Bronchial epithelial cell (primary cell): ENCODE measurements at regions not wholly inside any gene's neighbourhood (a gene's known extent, or its start where the extent isn't known, plus 50 kb on each side); places are given as distances from the start of the nearest gene placed in this dataset.

Experiments
- DNase-seq: peaks from one replicate; pipeline ENCODE4 v3.0.0-alpha.2; 2010; ENCODE audit warnings: low read depth
- FAIRE-seq: peaks from 2 replicates; lab custom pipeline; 2011; peaks lifted over from hg19 to GRCh38; lab: Jason Lieb, UNC
- H3K27me3 ChIP-seq: 2 replicates; pipeline ENCODE4 v1.5.1; 2011; ENCODE audit warnings: low read length; ENCODE audit not compliant: control insufficient read depth, insufficient read depth
- H3K36me3 ChIP-seq: 2 replicates; pipeline ENCODE4 v1.5.1; 2011; ENCODE audit warnings: low read length; ENCODE audit not compliant: control insufficient read depth, insufficient read depth
- H3K4me3 ChIP-seq: 2 replicates; pipeline ENCODE4 v1.5.1; 2011; ENCODE audit warnings: mild to moderate bottlenecking, low read depth, low read length, control low read depth
- TF ChIP-seq, protein P1 (sequence below): IDR thresholded peaks from 2 replicates; pipeline ENCODE4 v1.5.1; 2011; ENCODE audit warnings: mild to moderate bottlenecking, moderate library complexity, low read length, control low read depth, inconsistent platforms; ENCODE audit not compliant: insufficient read depth, severe bottlenecking

- FAIRE-seq (no peak), DNase-seq (no peak)
- TF ChIP-seq, protein P1, sequence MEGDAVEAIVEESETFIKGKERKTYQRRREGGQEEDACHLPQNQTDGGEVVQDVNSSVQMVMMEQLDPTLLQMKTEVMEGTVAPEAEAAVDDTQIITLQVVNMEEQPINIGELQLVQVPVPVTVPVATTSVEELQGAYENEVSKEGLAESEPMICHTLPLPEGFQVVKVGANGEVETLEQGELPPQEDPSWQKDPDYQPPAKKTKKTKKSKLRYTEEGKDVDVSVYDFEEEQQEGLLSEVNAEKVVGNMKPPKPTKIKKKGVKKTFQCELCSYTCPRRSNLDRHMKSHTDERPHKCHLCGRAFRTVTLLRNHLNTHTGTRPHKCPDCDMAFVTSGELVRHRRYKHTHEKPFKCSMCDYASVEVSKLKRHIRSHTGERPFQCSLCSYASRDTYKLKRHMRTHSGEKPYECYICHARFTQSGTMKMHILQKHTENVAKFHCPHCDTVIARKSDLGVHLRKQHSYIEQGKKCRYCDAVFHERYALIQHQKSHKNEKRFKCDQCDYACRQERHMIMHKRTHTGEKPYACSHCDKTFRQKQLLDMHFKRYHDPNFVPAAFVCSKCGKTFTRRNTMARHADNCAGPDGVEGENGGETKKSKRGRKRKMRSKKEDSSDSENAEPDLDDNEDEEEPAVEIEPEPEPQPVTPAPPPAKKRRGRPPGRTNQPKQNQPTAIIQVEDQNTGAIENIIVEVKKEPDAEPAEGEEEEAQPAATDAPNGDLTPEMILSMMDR, result no peak
- H3K36me3 ChIP-seq, result no peaks in the 10 kb centered on the region
- H3K27me3 ChIP-seq, result no peaks in the 10 kb centered on the region
- H3K4me3 ChIP-seq, result no peak overlapping the region
Observed at GRCh38 chr6:113357041-113357440, 500.1 kb upstream of the MARCKS start.

GRCh38 chr6:113358063-113358583 is 499.0 kb upstream of the MARCKS start:
- no peak overlapping the region for H3K4me3 ChIP-seq
- no peak for FAIRE-seq
- TF ChIP-seq, protein P1, result no peak
- no peaks in the 10 kb centered on the region for H3K27me3 ChIP-seq
- DNase-seq, result no peak
- no peaks in the 10 kb centered on the region for H3K36me3 ChIP-seq

GRCh38 chr6:113359155-113360140 is 497.7 kb upstream of the MARCKS start:
- FAIRE-seq, result no peak
- Histone ChIP-seq H3K4me3 (no peak overlapping the region), H3K27me3 (no peaks in the 10 kb centered on the region), H3K36me3 (no peaks in the 10 kb centered on the region)
- peak; percentile 96 for DNase-seq
- TF ChIP-seq, protein P1, result no peak

DNA sequence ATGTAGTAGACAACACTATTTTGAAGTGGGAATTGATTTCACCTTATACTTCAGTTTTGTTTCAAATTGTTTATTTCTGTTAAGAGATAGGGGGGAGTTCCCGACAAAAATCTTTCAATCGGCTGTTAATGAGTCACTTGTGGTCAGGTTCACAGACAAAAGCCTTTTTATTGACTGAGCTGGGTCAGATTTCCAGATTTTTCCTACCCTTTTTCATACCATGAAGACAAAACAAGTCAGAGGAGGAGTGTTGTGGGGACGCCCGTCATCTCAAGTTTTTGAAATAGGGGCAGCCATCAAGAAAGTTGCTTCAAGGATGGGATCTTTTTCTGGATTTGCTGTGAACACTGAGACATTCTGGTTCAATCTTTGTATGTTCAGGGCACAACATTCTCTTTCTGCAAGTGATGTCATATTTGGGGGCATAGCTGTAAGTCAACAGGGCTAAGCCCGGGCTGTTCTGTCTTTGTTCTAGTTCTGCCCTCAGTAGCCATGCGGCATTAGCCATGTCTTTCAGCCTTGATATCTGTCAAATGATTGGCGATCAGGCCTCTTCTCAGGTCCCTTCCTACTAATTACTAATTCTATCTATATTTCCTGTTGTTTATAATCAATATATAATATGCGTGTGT is 496.0 kb upstream of the MARCKS start:
- TF ChIP-seq, protein P1, result no peak
- DNase-seq (peak; percentile 95), FAIRE-seq (no peak)
- H3K4me3 ChIP-seq, result no peak overlapping the region
- no peaks in the 10 kb centered on the region for H3K36me3 ChIP-seq
- no peaks in the 10 kb centered on the region for H3K27me3 ChIP-seq

GRCh38 chr6:113362301-113363047 is 494.7 kb upstream of the MARCKS start:
- no peak overlapping the region for H3K4me3 ChIP-seq
- no peaks in the 10 kb centered on the region for H3K27me3 ChIP-seq
- TF ChIP-seq, protein P1, result no peak
- no peaks in the 10 kb centered on the region for H3K36me3 ChIP-seq
- DNase-seq (peak; percentile 43), FAIRE-seq (no peak)
